Prostate gland (tissue), 2 donors: ENCODE measurements at regions not wholly inside any gene's neighbourhood (a gene's known extent, or its start where the extent isn't known, plus 50 kb on each side); places are given as distances from the start of the nearest gene placed in this dataset.
"Not testable (repeated sequence)": the region's sequence is repeated elsewhere in the genome, so short reads cannot be mapped to it uniquely, and the experiment has no call there.

ENCODE experiments used
- DNase-seq: peaks from one replicate; pipeline ENCODE4 v3.0.0-alpha.2; 2019; ENCODE audit warnings: low spot score
- H3K27ac ChIP-seq, 2 donors: fragments of 200-600 bp; sonication (generic); 2 replicates each; pipeline ENCODE4 v1.5.1; 2017 to 2019
- H3K27me3 ChIP-seq: fragments of 200-600 bp; sonication (generic); replicated peaks from 2 replicates; pipeline ENCODE4 v1.5.1; 2019; ENCODE audit not compliant: insufficient read depth
- H3K36me3 ChIP-seq, 2 donors: fragments of 200-600 bp; sonication (generic); 1 replicate in 1 of 2; 2 replicates in 1 of 2; pipeline versions ENCODE4 v1.5.1 to v1.8.1; 2017 to 2019
- H3K4me1 ChIP-seq: fragments of 200-600 bp; sonication (generic); replicated peaks from 2 replicates; pipeline ENCODE4 v1.5.1; 2019
- H3K4me3 ChIP-seq, 2 donors: fragments of 200-600 bp; sonication (generic); 2 replicates each; pipeline ENCODE4 v1.5.1; 2017 to 2019
- H3K9me3 ChIP-seq: fragments of 200-600 bp; sonication (generic); 2 replicates; pipeline ENCODE4 v1.5.1; 2017
- POLR2A ChIP-seq: fragments of 450-650 bp; IDR thresholded peaks from one replicate; pipeline ENCODE4 v1.6.1; 2016; ENCODE audit warnings: antibody characterized with exemption, mild to moderate bottlenecking
- POLR2AphosphoS5 ChIP-seq: sonication (generic); formaldehyde crosslinking; IDR thresholded peaks from one replicate; pipeline ENCODE4 v1.6.1; 2017; ENCODE audit warnings: antibody characterized with exemption
- WGBS: methylation state at CpG from one replicate; pipeline ENCODE4 v1.1.5; 2018; 5-methylcytosine and 5-hydroxymethylcytosine counted together
- intact Hi-C: fragments of 100-400 bp; cut with DNase I; formaldehyde crosslinking; loops from one replicate; pipeline ENCODE4 v1.14.2; 2022
- TF ChIP-seq, protein P1 (sequence below), 4 experiments: fragments of 200-600 bp in 2 of 4; fragments of 450-650 bp in 2 of 4; sonication (generic) in 2 of 4; IDR thresholded peaks; 1 replicate in 3 of 4; 2 replicates in 1 of 4; pipeline ENCODE4 v1.5.1; 2016 to 2019; ENCODE audit warnings: antibody characterized with exemption in 4 of 4, mild to moderate bottlenecking in 2 of 4, moderate library complexity in 2 of 4

DNA sequence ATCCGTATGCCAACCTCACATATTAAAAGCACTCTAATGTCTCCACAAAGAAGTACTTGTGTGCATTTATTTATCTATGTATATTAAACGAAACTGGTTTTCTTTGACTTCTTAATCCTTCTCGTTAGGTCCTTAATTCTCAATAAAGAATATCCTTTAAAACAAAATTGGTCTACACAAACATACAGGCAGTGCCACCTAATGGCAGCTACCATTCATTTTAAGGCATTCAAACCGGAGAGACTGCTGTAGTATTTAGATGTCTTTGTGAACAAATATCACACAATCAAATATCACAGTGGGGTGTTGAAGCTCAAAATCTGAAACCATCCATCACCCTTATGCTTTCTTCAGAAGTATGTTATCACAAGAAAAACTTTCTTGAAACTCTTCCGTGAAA, 96.6 kb upstream of the IRAK1BP1 start:
- no peaks in the 10 kb centered on the region for H3K4me1 ChIP-seq
- H3K27ac ChIP-seq, result no peak overlapping the region
- TF ChIP-seq POLR2AphosphoS5 (no peak), POLR2A (no peak)
- TF ChIP-seq, protein P1, sequence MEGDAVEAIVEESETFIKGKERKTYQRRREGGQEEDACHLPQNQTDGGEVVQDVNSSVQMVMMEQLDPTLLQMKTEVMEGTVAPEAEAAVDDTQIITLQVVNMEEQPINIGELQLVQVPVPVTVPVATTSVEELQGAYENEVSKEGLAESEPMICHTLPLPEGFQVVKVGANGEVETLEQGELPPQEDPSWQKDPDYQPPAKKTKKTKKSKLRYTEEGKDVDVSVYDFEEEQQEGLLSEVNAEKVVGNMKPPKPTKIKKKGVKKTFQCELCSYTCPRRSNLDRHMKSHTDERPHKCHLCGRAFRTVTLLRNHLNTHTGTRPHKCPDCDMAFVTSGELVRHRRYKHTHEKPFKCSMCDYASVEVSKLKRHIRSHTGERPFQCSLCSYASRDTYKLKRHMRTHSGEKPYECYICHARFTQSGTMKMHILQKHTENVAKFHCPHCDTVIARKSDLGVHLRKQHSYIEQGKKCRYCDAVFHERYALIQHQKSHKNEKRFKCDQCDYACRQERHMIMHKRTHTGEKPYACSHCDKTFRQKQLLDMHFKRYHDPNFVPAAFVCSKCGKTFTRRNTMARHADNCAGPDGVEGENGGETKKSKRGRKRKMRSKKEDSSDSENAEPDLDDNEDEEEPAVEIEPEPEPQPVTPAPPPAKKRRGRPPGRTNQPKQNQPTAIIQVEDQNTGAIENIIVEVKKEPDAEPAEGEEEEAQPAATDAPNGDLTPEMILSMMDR (IDR thresholded peaks at IDR 0.05), result no peak
- DNase-seq, result no peak
- WGBS, result 83% methylated on average over 5 of the region's 5 CpGs
- no peaks in the 10 kb centered on the region for H3K36me3 ChIP-seq
- H3K4me3 ChIP-seq, result no peak overlapping the region
- no peaks in the 10 kb centered on the region for H3K27me3 ChIP-seq
- intact Hi-C loops, result no loop called here
- H3K9me3 ChIP-seq, result no peaks in the 10 kb centered on the region

DNA sequence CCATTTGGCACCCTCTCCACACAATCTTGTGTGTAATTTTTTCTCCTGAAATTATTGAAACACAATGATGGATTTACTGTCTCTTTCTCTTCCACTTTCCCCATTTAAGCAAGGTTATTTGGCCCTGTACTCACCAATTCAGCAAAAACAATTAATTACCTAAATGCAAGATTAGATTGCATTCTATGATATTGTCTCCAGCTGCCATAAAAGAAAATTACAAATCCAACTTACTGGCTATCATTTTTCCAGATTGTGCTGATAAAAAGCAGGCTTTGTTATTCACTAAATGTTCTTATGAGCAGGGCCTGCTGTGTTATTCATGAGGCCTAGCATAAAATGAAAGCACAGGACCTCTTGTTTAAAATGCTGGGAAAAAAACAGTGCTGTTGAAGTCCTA, 95.8 kb upstream of the IRAK1BP1 start:
- intact Hi-C loops, result no loop called here
- no peak overlapping the region for H3K4me3 ChIP-seq
- H3K4me1 ChIP-seq, result no peaks in the 10 kb centered on the region
- no peak for DNase-seq
- H3K27ac ChIP-seq, result no peak overlapping the region
- no peaks in the 10 kb centered on the region for H3K36me3 ChIP-seq
- H3K9me3 ChIP-seq, result no peaks in the 10 kb centered on the region
- no peaks in the 10 kb centered on the region for H3K27me3 ChIP-seq
- no peak for TF ChIP-seq POLR2AphosphoS5
- TF ChIP-seq, protein P1 (IDR thresholded peaks at IDR 0.05), result no peak
- no peak for TF ChIP-seq POLR2A

DNA sequence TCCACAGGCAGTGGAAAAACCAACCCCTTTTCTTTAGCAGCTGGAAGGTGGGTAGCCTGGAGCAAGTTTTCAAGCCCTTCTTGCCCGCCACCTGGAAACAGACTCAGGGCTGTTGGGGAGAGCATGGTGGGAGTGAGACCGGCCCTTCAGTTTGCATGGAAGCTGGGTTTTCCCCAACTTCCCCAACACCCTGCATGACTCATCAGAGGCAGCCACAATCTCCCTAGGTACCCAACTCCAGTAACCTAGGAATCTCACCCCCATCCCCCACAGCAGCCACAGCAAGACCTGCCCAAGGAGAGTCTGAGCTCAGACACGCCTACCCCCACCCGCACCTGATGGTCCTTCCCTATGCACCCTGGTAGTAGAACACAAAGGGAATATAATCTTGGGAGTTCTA, 86.3 kb upstream of the IRAK1BP1 start:
- Histone ChIP-seq H3K4me3 (no peak overlapping the region), H3K4me1 (no peaks in the 10 kb centered on the region), H3K36me3 (no peaks in the 10 kb centered on the region), H3K9me3 (no peaks in the 10 kb centered on the region), H3K27ac (no peak overlapping the region), H3K27me3 (no peaks in the 10 kb centered on the region)
- TF ChIP-seq POLR2AphosphoS5 (no peak), POLR2A (no peak)
- TF ChIP-seq, protein P1 (IDR thresholded peaks at IDR 0.05), result no peak
- WGBS, result 90% methylated on average over 4 of the region's 4 CpGs
- intact Hi-C loops, result no loop called here
- DNase-seq, result no peak

DNA sequence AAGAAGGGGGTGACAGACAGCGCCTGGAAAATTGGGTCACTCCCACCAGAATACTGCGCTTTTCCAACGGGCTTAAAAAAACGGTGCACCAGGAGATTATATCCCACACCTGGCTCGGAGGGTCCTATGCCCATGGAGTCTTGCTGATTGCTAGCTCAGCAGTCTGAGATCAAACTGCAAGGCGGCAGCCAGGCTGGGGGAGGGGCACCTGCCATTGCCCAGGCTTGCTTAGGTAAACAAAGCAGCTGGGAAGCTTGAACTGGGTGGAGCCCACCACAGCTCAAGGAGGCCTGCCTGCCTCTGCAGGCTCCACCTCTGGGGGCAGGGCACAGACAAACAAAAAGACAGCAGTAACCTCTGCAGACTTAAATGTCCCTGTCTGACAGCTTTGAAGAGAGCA, 84.0 kb upstream of the IRAK1BP1 start:
- H3K27ac ChIP-seq, H3K4me1 ChIP-seq, H3K9me3 ChIP-seq, H3K27me3 ChIP-seq, H3K4me3 ChIP-seq, DNase-seq, H3K36me3 ChIP-seq, intact Hi-C loops: not testable (repeated sequence)
- 80% methylated on average over 6 of the region's 6 CpGs for WGBS

DNA sequence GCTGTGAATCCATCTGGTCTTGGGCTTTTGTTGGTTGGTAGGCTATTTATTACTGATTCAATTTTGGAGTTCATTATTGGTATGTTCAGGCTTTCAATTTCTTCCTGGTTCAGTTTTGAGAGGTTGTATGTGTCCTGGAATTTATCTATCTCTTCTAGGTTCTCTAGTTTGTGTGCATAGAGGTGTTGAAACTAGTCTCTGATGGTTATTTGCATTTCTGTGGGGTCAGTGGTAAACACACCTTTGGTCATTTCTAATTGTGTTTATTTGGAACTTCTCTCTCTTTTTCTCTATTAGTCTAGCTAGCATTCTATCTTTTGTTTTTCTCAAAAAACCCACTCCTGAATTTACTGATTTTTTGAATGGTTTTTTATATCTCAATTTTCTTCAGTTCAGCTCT, 70.1 kb upstream of the IRAK1BP1 start:
- Histone ChIP-seq H3K27me3 (no peaks in the 10 kb centered on the region), H3K27ac (no peak overlapping the region), H3K4me3 (no peak overlapping the region), H3K4me1 (no peaks in the 10 kb centered on the region), H3K36me3 (no peaks in the 10 kb centered on the region), H3K9me3 (no peaks in the 10 kb centered on the region)
- no peak for DNase-seq
- intact Hi-C loops, result no loop called here
- TF ChIP-seq, protein P1 (IDR thresholded peaks at IDR 0.05), result no peak
- no peak for TF ChIP-seq POLR2A
- TF ChIP-seq POLR2AphosphoS5, result no peak
